Choroid plexus epithelial cell (primary cell): ENCODE measurements at regions not wholly inside any gene's neighbourhood (a gene's known extent, or its start where the extent isn't known, plus 50 kb on each side); places are given as distances from the start of the nearest gene placed in this dataset.
A peak's percentile ranks its signal among the peaks of the same experiment; 100 is the strongest.

Experiments
- DNase-seq: peaks from one replicate; pipeline ENCODE4 v3.0.0-alpha.2; 2010; ENCODE audit warnings: low read depth
- H3K4me3 ChIP-seq: 2 replicates; pipeline ENCODE4 v1.5.1; 2011; ENCODE audit warnings: low read depth, mild to moderate bottlenecking, control low read depth, low read length, moderate library complexity
- CTCF ChIP-seq: conservative IDR thresholded peaks from 2 replicates; pipeline ENCODE4 v1.5.1; 2011; ENCODE audit warnings: low read depth, mild to moderate bottlenecking, control low read depth, inconsistent platforms, low read length, moderate library complexity

- no peak overlapping the region for H3K4me3 ChIP-seq
- DNase-seq: peak; percentile 76
- no peak for TF ChIP-seq CTCF
These were observed 66.9 kb upstream of the SLC25A13 start for GRCh38 chr7:96388620-96389383.

- no peak for TF ChIP-seq CTCF
- peak; percentile 75 for DNase-seq
- H3K4me3 ChIP-seq: no peak overlapping the region
These were observed 66.3 kb upstream of the SLC25A13 start for GRCh38 chr7:96388166-96388565.

DNA sequence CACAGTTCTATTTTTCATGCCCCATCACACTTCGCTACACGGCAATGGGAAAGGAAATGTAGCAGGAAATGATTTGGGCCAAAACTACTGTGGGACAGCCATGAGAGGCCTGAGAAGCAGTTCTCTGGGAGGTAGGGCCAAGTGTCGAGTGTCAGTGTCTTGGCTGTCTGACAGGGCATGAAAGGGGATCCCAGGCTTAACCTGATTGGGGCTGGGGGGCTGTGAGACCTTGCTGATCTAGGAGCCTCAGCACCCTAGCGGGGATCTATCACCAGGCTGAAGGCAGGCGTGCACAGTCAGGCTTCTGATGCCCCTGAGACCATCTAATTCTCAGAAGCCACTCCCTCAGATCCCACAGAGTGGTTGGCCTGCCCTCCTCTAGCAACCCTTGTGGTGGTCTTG, 58.2 kb upstream of the SLC25A13 start:
- no peak overlapping the region for H3K4me3 ChIP-seq
- no peak for DNase-seq
- TF ChIP-seq CTCF: no peak

DNA sequence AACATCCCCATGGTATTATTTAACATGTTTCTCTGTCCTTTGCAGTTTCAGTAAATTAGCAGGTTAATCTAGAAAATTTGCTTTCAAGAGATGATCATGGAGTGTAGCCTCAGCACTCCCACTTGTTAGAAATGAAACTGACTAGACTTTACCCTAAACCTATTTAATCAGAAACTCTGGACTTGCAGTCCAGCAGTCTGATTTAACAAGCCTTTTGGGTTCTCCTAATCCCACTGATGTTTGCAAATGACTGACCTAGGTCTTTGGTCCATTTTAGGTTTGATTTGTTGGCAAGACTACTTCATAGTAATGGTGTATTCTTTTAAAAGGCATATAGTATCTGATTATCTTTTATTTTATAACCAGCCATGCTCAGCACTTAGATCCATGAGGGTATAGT, 55.5 kb upstream of the SLC25A13 start:
- no peak for DNase-seq
- no peak for TF ChIP-seq CTCF
- no peak overlapping the region for H3K4me3 ChIP-seq
